IMR-90 (cell line): ENCODE measurements at regions not wholly inside any gene's neighbourhood (a gene's known extent, or its start where the extent isn't known, plus 50 kb on each side); places are given as distances from the start of the nearest gene placed in this dataset.

Experiments
- BHLHE40 ChIP-seq: fragments of 150-350 bp; IDR thresholded peaks from 2 replicates; pipeline ENCODE4 v1.6.1; 2016; ENCODE audit warnings: mild to moderate bottlenecking, low read depth, low read length
- CEBPB ChIP-seq: IDR thresholded peaks from 2 replicates; pipeline ENCODE4 v1.6.1; 2012; ENCODE audit warnings: low read depth, low read length, improper control_type of control experiment
- CHD1 ChIP-seq: IDR thresholded peaks from 2 replicates; pipeline ENCODE4 v1.6.1; 2012; ENCODE audit warnings: low read depth, low read length, improper control_type of control experiment
- CTCF ChIP-seq: conservative IDR thresholded peaks from 2 replicates; pipeline ENCODE4 v1.5.1; 2012; ENCODE audit warnings: mild to moderate bottlenecking, low read depth, low read length, improper control_type of control experiment
- FOS ChIP-seq: fragments of 150-350 bp; IDR thresholded peaks from 2 replicates; pipeline ENCODE4 v1.6.1; 2016; ENCODE audit warnings: low read depth, low read length
- MXI1 ChIP-seq: IDR thresholded peaks from 2 replicates; pipeline ENCODE4 v1.6.1; 2012; ENCODE audit warnings: low read depth, mild to moderate bottlenecking, low read length, moderate library complexity, borderline replicate concordance
- POLR2A ChIP-seq: IDR thresholded peaks from 2 replicates; pipeline ENCODE4 v1.6.1; 2012; ENCODE audit warnings: mild to moderate bottlenecking, low read depth, low read length
- RAD21 ChIP-seq: IDR thresholded peaks from 2 replicates; pipeline ENCODE4 v1.6.1; 2012; ENCODE audit warnings: low read length, improper control_type of control experiment
- SMC3 ChIP-seq: fragments of 150-350 bp; IDR thresholded peaks from 2 replicates; pipeline ENCODE4 v1.6.1; 2016; ENCODE audit warnings: low read depth, mild to moderate bottlenecking, antibody characterized with exemption, low read length, moderate library complexity
- USF2 ChIP-seq: fragments of 150-350 bp; IDR thresholded peaks from 2 replicates; pipeline ENCODE4 v1.6.1; 2017; ENCODE audit warnings: mild to moderate bottlenecking, antibody characterized with exemption, low read length, low read depth

- no peak for TF ChIP-seq CTCF
- no peak for TF ChIP-seq POLR2A
- no peak for TF ChIP-seq FOS
- TF ChIP-seq SMC3 = no peak
- TF ChIP-seq BHLHE40 = no peak
- TF ChIP-seq CHD1 = no peak
- no peak for TF ChIP-seq MXI1
- TF ChIP-seq USF2 = no peak
- peak; percentile 59 for TF ChIP-seq CEBPB
- TF ChIP-seq RAD21 = no peak
Observed at GRCh38 chr2:44075541-44075940, 79.8 kb upstream of the LRPPRC start.
